ENCODE measurements at regions not wholly inside any gene's neighbourhood (a gene's known extent, or its start where the extent isn't known, plus 50 kb on each side); places are given as distances from the start of the nearest gene placed in this dataset.
A peak's percentile ranks its signal among the peaks of the same experiment; 100 is the strongest.
"Not testable (repeated sequence)": the region's sequence is repeated elsewhere in the genome, so short reads cannot be mapped to it uniquely, and the experiment has no call there.

- Mint-ChIP-seq H3K9me3 (ENCODE audit: unreplicated experiment) (no peaks in the 10 kb centered on the region), H3K36me3 (ENCODE audit: unreplicated experiment) (no peaks in the 10 kb centered on the region), H3K4me3 (ENCODE audit: unreplicated experiment) (no peak overlapping the region), H3K27me3 (ENCODE audit: unreplicated experiment) (no peaks in the 10 kb centered on the region), H3K27ac (ENCODE audit: unreplicated experiment) (peak overlapping the region; percentile 66), H3K4me1 (ENCODE audit: unreplicated experiment) (peaks cover 76% of the 10 kb centered on the region)
- DNase-seq (ENCODE audit: extremely low spot score, unreplicated experiment), result no peak
- no peak for TF ChIP-seq CTCF (IDR thresholded peaks at IDR 0.05)
Observed at GRCh38 chr9:87386490-87387025, 111.1 kb upstream of the DAPK1 start.

GRCh38 chr9:87387351-87388011 lies 110.2 kb upstream of the DAPK1 start:
- Mint-ChIP-seq H3K36me3 (ENCODE audit: unreplicated experiment) (no peaks in the 10 kb centered on the region), H3K4me3 (ENCODE audit: unreplicated experiment) (no peak overlapping the region), H3K9me3 (ENCODE audit: unreplicated experiment) (peaks cover 2% of the 10 kb centered on the region), H3K27me3 (ENCODE audit: unreplicated experiment) (no peaks in the 10 kb centered on the region), H3K4me1 (ENCODE audit: unreplicated experiment) (peaks cover 70% of the 10 kb centered on the region), H3K27ac (ENCODE audit: unreplicated experiment) (peak overlapping the region; percentile 61)
- DNase-seq (ENCODE audit: extremely low spot score, unreplicated experiment), result no peak
- no peak for TF ChIP-seq CTCF (IDR thresholded peaks at IDR 0.05)

GRCh38 chr9:87388708-87389107 lies 109.0 kb upstream of the DAPK1 start:
- DNase-seq (ENCODE audit: extremely low spot score, unreplicated experiment); H3K4me3 Mint-ChIP-seq (ENCODE audit: unreplicated experiment); H3K27me3 Mint-ChIP-seq (ENCODE audit: unreplicated experiment); H3K9me3 Mint-ChIP-seq (ENCODE audit: unreplicated experiment); H3K36me3 Mint-ChIP-seq (ENCODE audit: unreplicated experiment): not testable (repeated sequence)
- peaks cover 58% of the 10 kb centered on the region for H3K4me1 Mint-ChIP-seq (ENCODE audit: unreplicated experiment)
- H3K27ac Mint-ChIP-seq (ENCODE audit: unreplicated experiment), result peak overlapping the region; percentile 27

GRCh38 chr9:87389936-87390335 lies 107.7 kb upstream of the DAPK1 start:
- no peak for TF ChIP-seq CTCF (IDR thresholded peaks at IDR 0.05)
- Mint-ChIP-seq H3K9me3 (ENCODE audit: unreplicated experiment) (peaks cover 10% of the 10 kb centered on the region), H3K36me3 (ENCODE audit: unreplicated experiment) (no peaks in the 10 kb centered on the region), H3K27ac (ENCODE audit: unreplicated experiment) (no peak overlapping the region), H3K4me1 (ENCODE audit: unreplicated experiment) (peaks cover 59% of the 10 kb centered on the region), H3K4me3 (ENCODE audit: unreplicated experiment) (no peak overlapping the region), H3K27me3 (ENCODE audit: unreplicated experiment) (no peaks in the 10 kb centered on the region)
- no peak for DNase-seq (ENCODE audit: extremely low spot score, unreplicated experiment)

GRCh38 chr9:87390361-87390760 lies 107.3 kb upstream of the DAPK1 start:
- no peak for DNase-seq (ENCODE audit: extremely low spot score, unreplicated experiment)
- no peak for TF ChIP-seq CTCF (IDR thresholded peaks at IDR 0.05)

More at GRCh38 chr9:87390361-87390760, 107.3 kb upstream of the DAPK1 start:
- Mint-ChIP-seq H3K9me3 (ENCODE audit: unreplicated experiment) (peaks cover 10% of the 10 kb centered on the region), H3K4me1 (ENCODE audit: unreplicated experiment) (peaks cover 63% of the 10 kb centered on the region), H3K27ac (ENCODE audit: unreplicated experiment) (no peak overlapping the region), H3K36me3 (ENCODE audit: unreplicated experiment) (no peaks in the 10 kb centered on the region), H3K27me3 (ENCODE audit: unreplicated experiment) (no peaks in the 10 kb centered on the region), H3K4me3 (ENCODE audit: unreplicated experiment) (no peak overlapping the region)
